Body of pancreas (tissue), 4 donors: ENCODE measurements at regions not wholly inside any gene's neighbourhood (a gene's known extent, or its start where the extent isn't known, plus 50 kb on each side); places are given as distances from the start of the nearest gene placed in this dataset.

Experiments
- POLR2A ChIP-seq, 3 donors: fragments of 450-650 bp; IDR thresholded peaks; one replicate each; pipeline ENCODE4 v1.6.1; 2016; ENCODE audit warnings: antibody characterized with exemption in 3 of 3, mild to moderate bottlenecking in 2 of 3
- TF ChIP-seq, protein P1 (sequence below), 7 experiments: fragments of 450-650 bp in 4 of 7; fragments of 200-600 bp in 3 of 7; sonication (generic) in 3 of 7; IDR thresholded peaks; one replicate each; pipeline ENCODE4 v1.5.1; 2016 to 2019; ENCODE audit warnings: antibody characterized with exemption in 7 of 7

GRCh38 chr4:123600987-123601904 lies 204.7 kb downstream of the SPRY1 start:
- TF ChIP-seq, protein P1, sequence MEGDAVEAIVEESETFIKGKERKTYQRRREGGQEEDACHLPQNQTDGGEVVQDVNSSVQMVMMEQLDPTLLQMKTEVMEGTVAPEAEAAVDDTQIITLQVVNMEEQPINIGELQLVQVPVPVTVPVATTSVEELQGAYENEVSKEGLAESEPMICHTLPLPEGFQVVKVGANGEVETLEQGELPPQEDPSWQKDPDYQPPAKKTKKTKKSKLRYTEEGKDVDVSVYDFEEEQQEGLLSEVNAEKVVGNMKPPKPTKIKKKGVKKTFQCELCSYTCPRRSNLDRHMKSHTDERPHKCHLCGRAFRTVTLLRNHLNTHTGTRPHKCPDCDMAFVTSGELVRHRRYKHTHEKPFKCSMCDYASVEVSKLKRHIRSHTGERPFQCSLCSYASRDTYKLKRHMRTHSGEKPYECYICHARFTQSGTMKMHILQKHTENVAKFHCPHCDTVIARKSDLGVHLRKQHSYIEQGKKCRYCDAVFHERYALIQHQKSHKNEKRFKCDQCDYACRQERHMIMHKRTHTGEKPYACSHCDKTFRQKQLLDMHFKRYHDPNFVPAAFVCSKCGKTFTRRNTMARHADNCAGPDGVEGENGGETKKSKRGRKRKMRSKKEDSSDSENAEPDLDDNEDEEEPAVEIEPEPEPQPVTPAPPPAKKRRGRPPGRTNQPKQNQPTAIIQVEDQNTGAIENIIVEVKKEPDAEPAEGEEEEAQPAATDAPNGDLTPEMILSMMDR (IDR thresholded peaks at IDR 0.05): no peak
- TF ChIP-seq POLR2A (IDR thresholded peaks at IDR 0.05): no peak
